ENCODE measurements at regions not wholly inside any gene's neighbourhood (a gene's known extent, or its start where the extent isn't known, plus 50 kb on each side); places are given as distances from the start of the nearest gene placed in this dataset.
"Not testable (repeated sequence)": the region's sequence is repeated elsewhere in the genome, so short reads cannot be mapped to it uniquely, and the experiment has no call there.

- no peak overlapping the region for H3K4me3 ChIP-seq (replicated peaks; ENCODE audit: low read depth, low read length)
- DNase-seq (ENCODE audit: low read depth): no peak
- TF ChIP-seq CTCF (IDR thresholded peaks at IDR 0.05; ENCODE audit: low read length, missing control alignments): no peak
These were observed 1311.1 kb upstream of the NRXN1 start for GRCh38 chr2:52343010-52343409.

- TF ChIP-seq CTCF (IDR thresholded peaks at IDR 0.05; ENCODE audit: low read length, missing control alignments): no peak
- DNase-seq (ENCODE audit: low read depth): no peak
- no peak overlapping the region for H3K4me3 ChIP-seq (replicated peaks; ENCODE audit: low read depth, low read length)
These were observed 1310.5 kb upstream of the NRXN1 start for GRCh38 chr2:52342458-52342857.

- no peak for TF ChIP-seq CTCF (IDR thresholded peaks at IDR 0.05; ENCODE audit: low read length, missing control alignments)
- DNase-seq (ENCODE audit: low read depth): no peak
- no peak overlapping the region for H3K4me3 ChIP-seq (replicated peaks; ENCODE audit: low read depth, low read length)
These were observed 1309.8 kb upstream of the NRXN1 start for GRCh38 chr2:52341732-52342131.

- DNase-seq (ENCODE audit: low read depth): no peak
- H3K4me3 ChIP-seq (replicated peaks; ENCODE audit: low read depth, low read length): no peak overlapping the region
- no peak for TF ChIP-seq CTCF (IDR thresholded peaks at IDR 0.05; ENCODE audit: low read length, missing control alignments)
These were observed 1308.2 kb upstream of the NRXN1 start for GRCh38 chr2:52340171-52340570.

- DNase-seq (ENCODE audit: low read depth): not testable (repeated sequence)
These were observed 1305.9 kb upstream of the NRXN1 start for GRCh38 chr2:52337786-52338185.

GRCh38 chr2:52336951-52337350 lies 1305.0 kb upstream of the NRXN1 start:
- H3K4me3 ChIP-seq (replicated peaks; ENCODE audit: low read depth, low read length): no peak overlapping the region
- no peak for DNase-seq (ENCODE audit: low read depth)
- TF ChIP-seq CTCF (IDR thresholded peaks at IDR 0.05; ENCODE audit: low read length, missing control alignments): no peak

More at GRCh38 chr2:52337786-52338185, 1305.9 kb upstream of the NRXN1 start:
- H3K4me3 ChIP-seq (replicated peaks; ENCODE audit: low read depth, low read length): not testable (repeated sequence)

- no peak overlapping the region for H3K4me3 ChIP-seq (replicated peaks; ENCODE audit: low read depth, low read length)
- DNase-seq (ENCODE audit: low read depth): no peak
- no peak for TF ChIP-seq CTCF (IDR thresholded peaks at IDR 0.05; ENCODE audit: low read length, missing control alignments)
These were observed 1303.8 kb upstream of the NRXN1 start for GRCh38 chr2:52335727-52336126.

- TF ChIP-seq CTCF (IDR thresholded peaks at IDR 0.05; ENCODE audit: low read length, missing control alignments): no peak
- DNase-seq (ENCODE audit: low read depth): no peak
- H3K4me3 ChIP-seq (replicated peaks; ENCODE audit: low read depth, low read length): no peak overlapping the region
These were observed 1302.3 kb upstream of the NRXN1 start for GRCh38 chr2:52334185-52334584.
